Suprapubic skin (tissue), 4 donors: ENCODE measurements at regions not wholly inside any gene's neighbourhood (a gene's known extent, or its start where the extent isn't known, plus 50 kb on each side); places are given as distances from the start of the nearest gene placed in this dataset.

ENCODE experiments used
- CTCF ChIP-seq, 2 donors: fragments of 200-600 bp in 1 of 2; fragments of 450-650 bp in 1 of 2; sonication (generic) in 1 of 2; IDR thresholded peaks; one replicate each; pipeline ENCODE4 v1.5.1; 2016 to 2019; ENCODE audit warnings: antibody characterized with exemption in 2 of 2, mild to moderate bottlenecking in 1 of 2, moderate library complexity in 1 of 2
- EP300 ChIP-seq: sonication (generic); formaldehyde crosslinking; IDR thresholded peaks from one replicate; pipeline ENCODE4 v1.6.1; 2017; ENCODE audit warnings: antibody characterized with exemption
- POLR2A ChIP-seq, 2 donors: fragments of 450-650 bp; IDR thresholded peaks; one replicate each; pipeline ENCODE4 v1.6.1; 2017; ENCODE audit warnings: antibody characterized with exemption in 2 of 2, mild to moderate bottlenecking in 2 of 2, moderate library complexity in 2 of 2
- POLR2AphosphoS5 ChIP-seq, 3 donors: sonication (generic); formaldehyde crosslinking; IDR thresholded peaks; one replicate each; pipeline ENCODE4 v1.6.1; 2017; ENCODE audit warnings: antibody characterized with exemption in 3 of 3

- no peak for TF ChIP-seq CTCF (IDR thresholded peaks at IDR 0.05)
- no peak for TF ChIP-seq EP300
- TF ChIP-seq POLR2A (IDR thresholded peaks at IDR 0.05): no peak
- TF ChIP-seq POLR2AphosphoS5 (IDR thresholded peaks at IDR 0.05): no peak
Measured at GRCh38 chr2:37848451-37848850, 76.6 kb upstream of the RMDN2 start.
